ENCODE measurements at regions not wholly inside any gene's neighbourhood (a gene's known extent, or its start where the extent isn't known, plus 50 kb on each side); places are given as distances from the start of the nearest gene placed in this dataset.

- DNase-seq = no peak
- no peaks in the 10 kb centered on the region for H3K9me3 ChIP-seq
- TF ChIP-seq CTCF (IDR thresholded peaks at IDR 0.05) = no peak
- no peaks in the 10 kb centered on the region for H3K36me3 ChIP-seq
- no peak overlapping the region for H3K4me3 ChIP-seq
- intact Hi-C loops (cut with DNase I) = loop anchor here (10.0 kb wide), 1 partner anchor 75 kb away; the partner anchor contains the start of gene C1GALT1
- H3K27me3 ChIP-seq = no peaks in the 10 kb centered on the region
- H3K9ac ChIP-seq (ENCODE audit: low read depth in 2 of 2, low read length in 2 of 2) = no peak overlapping the region
- no peaks in the 10 kb centered on the region for H3K4me1 ChIP-seq
- no peak overlapping the region for H3K27ac ChIP-seq
Observed at GRCh38 chr7:7109934-7110333, 72.4 kb upstream of the C1GALT1 start.

GRCh38 chr7:7110706-7111105 is 71.6 kb upstream of the C1GALT1 start:
- H3K4me3 ChIP-seq = no peak overlapping the region
- H3K27ac ChIP-seq = no peak overlapping the region
- no peak for TF ChIP-seq CTCF (IDR thresholded peaks at IDR 0.05)
- H3K9me3 ChIP-seq = no peaks in the 10 kb centered on the region
- no peaks in the 10 kb centered on the region for H3K4me1 ChIP-seq
- no peak for DNase-seq
- no peaks in the 10 kb centered on the region for H3K27me3 ChIP-seq
- no peaks in the 10 kb centered on the region for H3K36me3 ChIP-seq
- H3K9ac ChIP-seq (ENCODE audit: low read depth in 2 of 2, low read length in 2 of 2) = no peak overlapping the region
- intact Hi-C loops (cut with DNase I) = no loop called here

GRCh38 chr7:7112868-7113267 is 69.5 kb upstream of the C1GALT1 start:
- H3K27me3 ChIP-seq = no peaks in the 10 kb centered on the region
- no peak for TF ChIP-seq CTCF (IDR thresholded peaks at IDR 0.05)
- no peaks in the 10 kb centered on the region for H3K36me3 ChIP-seq
- H3K4me3 ChIP-seq = no peak overlapping the region
- intact Hi-C loops (cut with DNase I) = no loop called here
- no peak overlapping the region for H3K9ac ChIP-seq (ENCODE audit: low read depth in 2 of 2, low read length in 2 of 2)
- H3K27ac ChIP-seq = no peak overlapping the region
- DNase-seq = no peak
- H3K9me3 ChIP-seq = no peaks in the 10 kb centered on the region
- H3K4me1 ChIP-seq = no peaks in the 10 kb centered on the region

GRCh38 chr7:7114575-7115291 is 67.6 kb upstream of the C1GALT1 start:
- Histone ChIP-seq H3K9ac (ENCODE audit: low read depth in 2 of 2, low read length in 2 of 2) (no peak overlapping the region), H3K27ac (peak overlapping the region; percentile 12), H3K4me1 (no peaks in the 10 kb centered on the region), H3K36me3 (no peaks in the 10 kb centered on the region), H3K9me3 (no peaks in the 10 kb centered on the region), H3K27me3 (no peaks in the 10 kb centered on the region), H3K4me3 (no peak overlapping the region)
- DNase-seq = no peak
- intact Hi-C loops (cut with DNase I) = no loop called here
- no peak for TF ChIP-seq CTCF (IDR thresholded peaks at IDR 0.05)

GRCh38 chr7:7117935-7118586 is 64.3 kb upstream of the C1GALT1 start:
- no peak for TF ChIP-seq CTCF (IDR thresholded peaks at IDR 0.05)
- no peaks in the 10 kb centered on the region for H3K36me3 ChIP-seq
- H3K27me3 ChIP-seq = no peaks in the 10 kb centered on the region
- H3K27ac ChIP-seq = no peak overlapping the region
- intact Hi-C loops (cut with DNase I) = no loop called here
- no peaks in the 10 kb centered on the region for H3K4me1 ChIP-seq
- H3K9ac ChIP-seq (ENCODE audit: low read depth in 2 of 2, low read length in 2 of 2) = no peak overlapping the region
- H3K4me3 ChIP-seq = no peak overlapping the region
- no peaks in the 10 kb centered on the region for H3K9me3 ChIP-seq
- no peak for DNase-seq

Measured in colonic mucosa (tissue), 4 donors.